Ascending aorta (tissue), 2 donors: ENCODE measurements at regions not wholly inside any gene's neighbourhood (a gene's known extent, or its start where the extent isn't known, plus 50 kb on each side); places are given as distances from the start of the nearest gene placed in this dataset.

Experiments used
- DNase-seq, 2 donors: peaks; one replicate each; pipeline ENCODE4 v3.0.0-alpha.2; 2019; ENCODE audit warnings: low spot score in 2 of 2
- H3K27ac ChIP-seq, 2 donors: fragments of 200-600 bp; sonication (generic); one replicate each; pipeline ENCODE4 v1.5.1; 2016 to 2017; ENCODE audit warnings: mild to moderate bottlenecking in 1 of 2
- H3K27me3 ChIP-seq: fragments of 200-600 bp; sonication (generic); one replicate; pipeline ENCODE4 v1.5.1; 2017
- H3K36me3 ChIP-seq, 2 donors: fragments of 200-600 bp; sonication (generic); one replicate each; pipeline ENCODE4 v1.5.1; 2016
- H3K4me1 ChIP-seq, 2 donors: fragments of 200-600 bp; sonication (generic); one replicate each; pipeline ENCODE4 v1.5.1; 2016 to 2017; ENCODE audit warnings: mild to moderate bottlenecking in 1 of 2
- H3K4me3 ChIP-seq, 2 donors: fragments of 200-600 bp; sonication (generic); one replicate each; pipeline ENCODE4 v1.5.1; 2016 to 2017; ENCODE audit warnings: mild to moderate bottlenecking in 1 of 2
- H3K9me3 ChIP-seq, 2 donors: fragments of 200-600 bp; sonication (generic); one replicate each; pipeline ENCODE4 v1.5.1; 2016
- intact Hi-C: fragments of 100-400 bp; cut with DNase I; formaldehyde crosslinking; loops from one replicate; pipeline ENCODE4 v1.15.1; 2023
- TF ChIP-seq, protein P1 (sequence below), 3 experiments: fragments of 200-600 bp in 2 of 3; fragments of 450-650 bp in 1 of 3; sonication (generic) in 2 of 3; IDR thresholded peaks; one replicate each; pipeline ENCODE4 v1.5.1; 2016 to 2019; ENCODE audit warnings: antibody characterized with exemption in 3 of 3, mild to moderate bottlenecking in 1 of 3, moderate library complexity in 1 of 3

DNA sequence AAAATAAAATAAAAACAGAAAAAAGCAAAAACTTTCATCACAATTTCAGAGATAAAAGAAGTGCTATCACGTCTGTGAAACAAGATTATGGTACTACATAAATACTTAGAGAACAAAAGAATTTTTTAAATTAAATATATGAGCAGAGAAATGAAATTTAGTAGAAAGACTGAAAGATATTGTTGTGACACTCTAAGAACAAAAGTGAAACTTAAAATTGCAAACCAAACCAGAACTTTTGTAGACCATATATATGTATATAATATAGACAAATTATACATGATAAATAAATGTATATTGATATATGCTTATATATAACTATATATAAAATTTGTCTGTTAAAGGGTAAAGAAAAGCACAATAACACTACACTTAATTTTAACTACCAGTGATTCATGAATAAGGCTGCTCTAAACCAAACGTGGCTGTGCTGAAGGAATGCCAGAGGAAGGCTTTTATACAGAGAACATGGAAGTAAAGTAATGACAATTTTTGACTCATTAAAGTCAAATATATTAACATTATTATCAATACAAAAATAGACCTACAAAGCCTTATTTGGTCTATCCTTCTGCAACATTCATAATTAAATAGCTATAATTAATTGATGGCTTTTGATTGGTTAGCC is 1516.7 kb upstream of the PCDH20 start:
- peaks cover 0 to 4% of the 10 kb centered on the region in 2 donors for H3K9me3 ChIP-seq
- intact Hi-C loops = no loop called here
- no peaks in the 10 kb centered on the region for H3K4me1 ChIP-seq
- DNase-seq = no peak
- no peaks in the 10 kb centered on the region for H3K27me3 ChIP-seq
- H3K4me3 ChIP-seq = no peak overlapping the region
- TF ChIP-seq, protein P1, sequence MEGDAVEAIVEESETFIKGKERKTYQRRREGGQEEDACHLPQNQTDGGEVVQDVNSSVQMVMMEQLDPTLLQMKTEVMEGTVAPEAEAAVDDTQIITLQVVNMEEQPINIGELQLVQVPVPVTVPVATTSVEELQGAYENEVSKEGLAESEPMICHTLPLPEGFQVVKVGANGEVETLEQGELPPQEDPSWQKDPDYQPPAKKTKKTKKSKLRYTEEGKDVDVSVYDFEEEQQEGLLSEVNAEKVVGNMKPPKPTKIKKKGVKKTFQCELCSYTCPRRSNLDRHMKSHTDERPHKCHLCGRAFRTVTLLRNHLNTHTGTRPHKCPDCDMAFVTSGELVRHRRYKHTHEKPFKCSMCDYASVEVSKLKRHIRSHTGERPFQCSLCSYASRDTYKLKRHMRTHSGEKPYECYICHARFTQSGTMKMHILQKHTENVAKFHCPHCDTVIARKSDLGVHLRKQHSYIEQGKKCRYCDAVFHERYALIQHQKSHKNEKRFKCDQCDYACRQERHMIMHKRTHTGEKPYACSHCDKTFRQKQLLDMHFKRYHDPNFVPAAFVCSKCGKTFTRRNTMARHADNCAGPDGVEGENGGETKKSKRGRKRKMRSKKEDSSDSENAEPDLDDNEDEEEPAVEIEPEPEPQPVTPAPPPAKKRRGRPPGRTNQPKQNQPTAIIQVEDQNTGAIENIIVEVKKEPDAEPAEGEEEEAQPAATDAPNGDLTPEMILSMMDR (IDR thresholded peaks at IDR 0.05) = no peak
- no peaks in the 10 kb centered on the region for H3K36me3 ChIP-seq
- H3K27ac ChIP-seq = no peak overlapping the region

DNA sequence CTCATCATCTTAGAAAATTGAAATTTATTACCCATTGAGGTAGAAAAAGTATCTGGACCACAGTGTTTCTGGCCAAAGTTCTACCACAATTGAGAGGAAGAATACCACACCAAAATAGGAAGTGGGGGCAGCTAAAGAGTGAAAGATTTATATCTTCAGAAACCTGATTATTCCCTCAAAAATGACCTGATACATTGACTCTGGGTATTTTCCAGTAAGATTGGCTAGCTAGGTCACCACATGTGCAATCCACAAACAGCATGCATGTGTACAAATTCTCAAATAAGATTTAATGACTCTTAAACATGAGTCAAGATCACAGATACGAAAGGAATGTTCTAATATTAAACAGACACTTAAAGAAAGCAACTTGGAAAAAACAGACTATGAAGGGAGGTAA is 1516.2 kb upstream of the PCDH20 start:
- H3K4me3 ChIP-seq = no peak overlapping the region
- H3K27me3 ChIP-seq = no peaks in the 10 kb centered on the region
- no peaks in the 10 kb centered on the region for H3K36me3 ChIP-seq
- no peaks in the 10 kb centered on the region for H3K4me1 ChIP-seq
- TF ChIP-seq, protein P1 (IDR thresholded peaks at IDR 0.05) = no peak
- no peak overlapping the region for H3K27ac ChIP-seq
- no peak for DNase-seq
- intact Hi-C loops = no loop called here
- H3K9me3 ChIP-seq = peaks cover 0 to 4% of the 10 kb centered on the region in 2 donors

DNA sequence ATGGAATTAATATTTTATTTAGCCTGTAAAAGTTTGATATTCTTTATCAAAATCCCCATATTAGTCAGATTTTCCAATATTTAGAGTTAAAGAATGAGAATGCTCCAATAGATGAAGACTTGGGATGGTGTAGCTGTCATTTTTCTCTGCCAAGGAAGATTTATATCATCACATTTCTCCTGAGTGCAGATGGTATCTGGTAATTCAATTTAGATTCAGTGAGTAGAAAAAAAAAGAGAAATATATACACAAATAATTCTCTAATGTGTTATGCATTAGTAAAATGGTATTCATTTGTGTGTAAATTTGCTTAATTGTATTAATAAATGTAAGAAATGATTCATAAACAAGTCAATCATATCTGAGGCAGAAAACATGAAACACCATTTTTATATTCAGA is 1508.7 kb upstream of the PCDH20 start:
- no peak for DNase-seq
- Histone ChIP-seq H3K9me3 (peaks cover 0 to 1% of the 10 kb centered on the region in 2 donors), H3K27ac (no peak overlapping the region), H3K4me3 (no peak overlapping the region), H3K36me3 (no peaks in the 10 kb centered on the region), H3K4me1 (no peaks in the 10 kb centered on the region), H3K27me3 (no peaks in the 10 kb centered on the region)
- intact Hi-C loops = no loop called here
- TF ChIP-seq, protein P1 (IDR thresholded peaks at IDR 0.05) = no peak

DNA sequence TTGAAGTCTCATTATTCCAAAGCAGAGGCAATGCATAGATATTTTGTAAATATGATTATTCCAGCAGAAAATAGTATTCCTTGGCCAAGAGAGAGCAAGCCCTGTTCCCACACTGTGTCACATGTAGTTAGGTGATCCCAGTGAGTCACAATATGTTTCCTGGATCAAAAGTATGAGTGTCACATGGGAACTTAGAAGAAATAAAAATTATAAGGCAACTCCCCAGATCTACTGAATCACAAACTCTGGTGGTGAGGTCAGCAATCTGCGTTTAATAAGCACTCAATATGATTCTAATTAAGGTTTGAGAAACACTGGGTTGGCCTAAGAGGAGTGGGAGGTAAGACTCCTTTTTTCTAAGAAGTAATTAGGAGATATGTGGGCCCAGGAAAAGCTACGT is 1504.5 kb upstream of the PCDH20 start:
- Histone ChIP-seq H3K27me3 (no peaks in the 10 kb centered on the region), H3K4me3 (no peak overlapping the region), H3K36me3 (no peaks in the 10 kb centered on the region), H3K9me3 (no peaks in the 10 kb centered on the region), H3K27ac (no peak overlapping the region), H3K4me1 (no peaks in the 10 kb centered on the region)
- TF ChIP-seq, protein P1 (IDR thresholded peaks at IDR 0.05) = no peak
- DNase-seq = no peak
- intact Hi-C loops = no loop called here

DNA sequence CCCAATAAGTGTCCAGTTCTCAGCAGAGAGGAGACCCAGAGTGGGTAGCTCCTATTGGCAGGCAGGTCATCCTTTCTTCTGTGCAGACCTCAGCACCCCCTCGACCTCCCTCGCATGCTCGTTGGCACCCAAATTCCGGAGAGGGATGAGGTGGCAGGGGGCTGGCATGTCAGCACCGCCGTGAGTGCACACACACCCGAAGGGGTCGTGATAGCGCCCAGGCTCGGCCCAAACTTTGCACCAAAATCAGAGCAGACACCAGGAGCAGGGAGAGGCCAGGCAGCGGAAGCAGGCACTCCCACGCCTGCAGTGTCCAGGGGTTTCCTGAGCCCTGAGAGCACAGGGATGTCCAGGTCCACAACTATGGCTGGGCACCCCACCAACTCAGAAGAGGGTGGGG is 1503.8 kb upstream of the PCDH20 start:
- no peak for DNase-seq
- Histone ChIP-seq H3K27me3 (no peaks in the 10 kb centered on the region), H3K4me1 (no peaks in the 10 kb centered on the region), H3K27ac (no peak overlapping the region), H3K36me3 (no peaks in the 10 kb centered on the region), H3K4me3 (no peak overlapping the region), H3K9me3 (no peaks in the 10 kb centered on the region)
- intact Hi-C loops = no loop called here
- TF ChIP-seq, protein P1 (IDR thresholded peaks at IDR 0.05) = no peak
